HCT116 (cell line): ENCODE measurements at regions not wholly inside any gene's neighbourhood (a gene's known extent, or its start where the extent isn't known, plus 50 kb on each side); places are given as distances from the start of the nearest gene placed in this dataset.

ENCODE experiments used
- POLR2A ChIP-seq: IDR thresholded peaks from 2 replicates; pipeline ENCODE4 v1.7.0; 2011; ENCODE audit warnings: borderline replicate concordance; ENCODE audit not compliant: insufficient read depth, insufficient read length; ENCODE audit errors: extremely low read depth
- SRF ChIP-seq: IDR thresholded peaks from 2 replicates; pipeline ENCODE4 v1.6.1; 2012; ENCODE audit warnings: low read depth
- TF ChIP-seq, protein P1 (sequence below), 3 experiments: fragments of 200-600 bp in 1 of 3; sonication (generic) in 1 of 3; IDR thresholded peaks in 2 of 3; conservative IDR thresholded peaks in 1 of 3; 2 replicates each; pipeline ENCODE4 v1.5.1; 2012 to 2017; ENCODE audit warnings: low read depth in 2 of 3, low read length in 2 of 3, antibody characterized with exemption in 1 of 3, borderline replicate concordance in 1 of 3, control low read depth in 1 of 3, mild to moderate bottlenecking in 1 of 3, mixed read lengths in 1 of 3, mixed run types in 1 of 3, moderate library complexity in 1 of 3; ENCODE audit not compliant: insufficient read depth in 1 of 3

DNA sequence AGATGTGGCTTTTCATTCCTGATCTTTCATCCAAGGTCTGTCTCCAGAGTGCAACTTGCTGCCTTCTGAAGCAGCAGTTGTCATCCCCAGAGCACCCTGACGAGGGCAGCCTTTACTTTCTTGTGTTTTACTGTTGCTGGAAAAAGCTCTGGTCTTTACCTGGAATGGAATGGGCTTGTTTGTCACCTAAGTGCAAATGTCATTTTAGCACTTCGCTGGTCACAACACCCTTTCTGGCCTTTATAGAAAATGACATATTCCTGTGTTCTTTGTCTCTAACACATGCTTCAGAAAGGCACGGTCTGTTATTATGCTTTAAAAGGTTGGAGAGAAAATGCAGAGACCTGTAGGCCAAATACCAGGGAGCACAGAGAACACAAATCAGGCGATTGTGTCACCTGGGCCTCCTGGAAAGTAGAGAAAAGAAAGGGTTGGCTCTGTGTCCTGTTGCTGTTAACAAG, 332.7 kb upstream of the IGFBP7 start:
- TF ChIP-seq, protein P1, sequence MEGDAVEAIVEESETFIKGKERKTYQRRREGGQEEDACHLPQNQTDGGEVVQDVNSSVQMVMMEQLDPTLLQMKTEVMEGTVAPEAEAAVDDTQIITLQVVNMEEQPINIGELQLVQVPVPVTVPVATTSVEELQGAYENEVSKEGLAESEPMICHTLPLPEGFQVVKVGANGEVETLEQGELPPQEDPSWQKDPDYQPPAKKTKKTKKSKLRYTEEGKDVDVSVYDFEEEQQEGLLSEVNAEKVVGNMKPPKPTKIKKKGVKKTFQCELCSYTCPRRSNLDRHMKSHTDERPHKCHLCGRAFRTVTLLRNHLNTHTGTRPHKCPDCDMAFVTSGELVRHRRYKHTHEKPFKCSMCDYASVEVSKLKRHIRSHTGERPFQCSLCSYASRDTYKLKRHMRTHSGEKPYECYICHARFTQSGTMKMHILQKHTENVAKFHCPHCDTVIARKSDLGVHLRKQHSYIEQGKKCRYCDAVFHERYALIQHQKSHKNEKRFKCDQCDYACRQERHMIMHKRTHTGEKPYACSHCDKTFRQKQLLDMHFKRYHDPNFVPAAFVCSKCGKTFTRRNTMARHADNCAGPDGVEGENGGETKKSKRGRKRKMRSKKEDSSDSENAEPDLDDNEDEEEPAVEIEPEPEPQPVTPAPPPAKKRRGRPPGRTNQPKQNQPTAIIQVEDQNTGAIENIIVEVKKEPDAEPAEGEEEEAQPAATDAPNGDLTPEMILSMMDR (IDR thresholded peaks at IDR 0.05 in 2 of 3, conservative IDR thresholded peaks at IDR 0.05 in 1 of 3; ENCODE audit: borderline replicate concordance in 1 of 3, insufficient read depth in 1 of 3, low read depth in 2 of 3, low read length in 2 of 3): peak in 2 of 3 experiments; percentile 42 to 54; a peak in 4 of 6 replicates
- TF ChIP-seq POLR2A (no peak), SRF (no peak)
